Kidney epithelial cell (primary cell): ENCODE measurements at regions not wholly inside any gene's neighbourhood (a gene's known extent, or its start where the extent isn't known, plus 50 kb on each side); places are given as distances from the start of the nearest gene placed in this dataset.

ENCODE experiments used
- DNase-seq: peaks from one replicate; pipeline ENCODE4 v3.0.0-alpha.2; 2010; ENCODE audit warnings: low read depth
- H3K27me3 ChIP-seq: 2 replicates; pipeline ENCODE4 v1.6.0; 2011; ENCODE audit warnings: low read length; ENCODE audit not compliant: control insufficient read depth, insufficient read depth
- H3K36me3 ChIP-seq: 2 replicates; pipeline ENCODE4 v1.5.1; 2011; ENCODE audit warnings: low read length; ENCODE audit not compliant: control insufficient read depth, insufficient read depth
- H3K4me3 ChIP-seq: 2 replicates; pipeline ENCODE4 v1.5.1; 2011; ENCODE audit warnings: low read depth, mild to moderate bottlenecking, control low read depth, low read length
- CTCF ChIP-seq: IDR thresholded peaks from 2 replicates; pipeline ENCODE4 v1.5.1; 2011; ENCODE audit warnings: mild to moderate bottlenecking, moderate library complexity, low read length, control low read depth, inconsistent platforms; ENCODE audit not compliant: insufficient read depth, poor library complexity, severe bottlenecking

GRCh38 chr2:145488571-145488970 lies 968.7 kb upstream of the ZEB2 start:
- no peak for DNase-seq
- Histone ChIP-seq H3K36me3 (no peaks in the 10 kb centered on the region), H3K27me3 (no peaks in the 10 kb centered on the region), H3K4me3 (no peak overlapping the region)
- TF ChIP-seq CTCF = no peak

GRCh38 chr2:145484448-145485097 lies 964.7 kb upstream of the ZEB2 start:
- peak; percentile 28 for TF ChIP-seq CTCF
- DNase-seq = peak; percentile 37
- no peaks in the 10 kb centered on the region for H3K27me3 ChIP-seq
- H3K36me3 ChIP-seq = no peaks in the 10 kb centered on the region
- no peak overlapping the region for H3K4me3 ChIP-seq

GRCh38 chr2:145483854-145484253 lies 963.9 kb upstream of the ZEB2 start:
- H3K4me3 ChIP-seq = no peak overlapping the region
- H3K36me3 ChIP-seq = no peaks in the 10 kb centered on the region
- TF ChIP-seq CTCF = no peak
- no peaks in the 10 kb centered on the region for H3K27me3 ChIP-seq
- DNase-seq = no peak

- Histone ChIP-seq H3K27me3 (no peaks in the 10 kb centered on the region), H3K36me3 (no peaks in the 10 kb centered on the region), H3K4me3 (no peak overlapping the region)
- DNase-seq = no peak
- TF ChIP-seq CTCF = no peak
Observed at GRCh38 chr2:145481334-145481922, 961.5 kb upstream of the ZEB2 start.

GRCh38 chr2:145464866-145465265 lies 944.9 kb upstream of the ZEB2 start:
- no peaks in the 10 kb centered on the region for H3K27me3 ChIP-seq
- DNase-seq = no peak
- H3K4me3 ChIP-seq = no peak overlapping the region
- no peak for TF ChIP-seq CTCF
- H3K36me3 ChIP-seq = no peaks in the 10 kb centered on the region

- H3K4me3 ChIP-seq = no peak overlapping the region
- no peak for DNase-seq
- no peaks in the 10 kb centered on the region for H3K27me3 ChIP-seq
- TF ChIP-seq CTCF = no peak
- H3K36me3 ChIP-seq = no peaks in the 10 kb centered on the region
Observed at GRCh38 chr2:145460112-145460511, 940.2 kb upstream of the ZEB2 start.
